Activated CD8-positive, alpha-beta memory T cell treated with anti-CD3 and anti-CD28 coated beads, Interleukin-2, amount 50 U/mL, for 4 hours (primary cell): ENCODE measurements at regions not wholly inside any gene's neighbourhood (a gene's known extent, or its start where the extent isn't known, plus 50 kb on each side); places are given as distances from the start of the nearest gene placed in this dataset.

Experiments used
- DNase-seq: peaks from one replicate; pipeline ENCODE4 v3.0.0-alpha.2; 2020

DNA sequence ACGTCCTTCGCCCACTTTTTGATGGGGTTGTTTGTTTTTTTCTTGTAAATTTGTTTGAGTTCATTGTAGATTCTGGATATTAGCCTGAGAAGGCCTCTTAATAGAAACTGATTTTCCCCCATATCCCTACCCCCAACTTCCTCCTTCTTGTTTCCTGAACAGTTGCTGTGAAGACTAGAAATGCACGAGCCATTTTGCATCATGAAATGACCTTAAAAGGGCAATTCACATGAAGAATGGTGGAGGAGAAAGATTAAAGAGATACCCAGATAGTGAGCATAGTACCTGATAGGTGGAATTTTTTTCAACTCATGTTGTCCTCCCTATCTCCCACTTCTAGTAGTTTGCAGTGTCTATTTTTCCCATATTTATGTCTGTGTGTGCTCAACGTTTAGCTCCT lies 55.2 kb upstream of the KCNH8 start:
- DNase-seq = no peak

DNA sequence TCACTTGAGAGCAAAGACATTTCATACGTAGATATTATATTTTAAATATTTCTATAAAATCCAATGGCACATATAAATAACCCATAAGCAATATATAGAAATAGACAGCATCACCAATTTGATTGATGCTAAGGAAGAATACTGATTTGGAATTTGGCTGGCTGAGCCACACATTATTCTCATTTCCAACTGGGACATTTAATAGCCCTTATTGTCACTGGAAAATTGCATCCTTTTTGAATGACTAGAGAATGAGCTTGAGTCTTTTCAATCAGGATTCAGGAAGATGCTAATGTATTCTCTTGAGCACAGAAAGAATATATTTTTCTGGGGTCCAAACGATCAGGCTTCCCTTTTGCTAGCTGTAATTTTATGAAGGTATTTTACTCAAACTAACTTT lies 70.9 kb upstream of the KCNH8 start:
- no peak for DNase-seq

DNA sequence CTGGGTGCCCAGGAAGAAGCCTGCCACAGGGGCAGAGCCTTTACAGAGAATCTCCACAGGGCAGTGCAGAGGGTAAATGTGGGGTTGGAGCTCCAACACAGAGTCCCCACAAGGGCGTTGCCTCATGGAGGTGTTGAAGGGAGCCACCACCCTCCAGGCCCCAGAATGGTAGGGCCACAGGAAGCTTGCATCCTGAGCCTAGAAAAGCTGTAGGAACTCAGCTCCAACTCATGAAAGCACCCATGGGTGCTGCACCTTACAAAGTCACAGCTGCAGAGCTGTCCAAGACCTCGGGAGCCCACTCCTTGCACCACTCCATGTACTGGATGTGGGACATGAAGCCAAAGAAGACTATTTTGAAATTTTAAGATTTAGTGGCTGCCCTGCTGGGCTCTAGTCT lies 73.3 kb upstream of the KCNH8 start:
- DNase-seq = no peak

DNA sequence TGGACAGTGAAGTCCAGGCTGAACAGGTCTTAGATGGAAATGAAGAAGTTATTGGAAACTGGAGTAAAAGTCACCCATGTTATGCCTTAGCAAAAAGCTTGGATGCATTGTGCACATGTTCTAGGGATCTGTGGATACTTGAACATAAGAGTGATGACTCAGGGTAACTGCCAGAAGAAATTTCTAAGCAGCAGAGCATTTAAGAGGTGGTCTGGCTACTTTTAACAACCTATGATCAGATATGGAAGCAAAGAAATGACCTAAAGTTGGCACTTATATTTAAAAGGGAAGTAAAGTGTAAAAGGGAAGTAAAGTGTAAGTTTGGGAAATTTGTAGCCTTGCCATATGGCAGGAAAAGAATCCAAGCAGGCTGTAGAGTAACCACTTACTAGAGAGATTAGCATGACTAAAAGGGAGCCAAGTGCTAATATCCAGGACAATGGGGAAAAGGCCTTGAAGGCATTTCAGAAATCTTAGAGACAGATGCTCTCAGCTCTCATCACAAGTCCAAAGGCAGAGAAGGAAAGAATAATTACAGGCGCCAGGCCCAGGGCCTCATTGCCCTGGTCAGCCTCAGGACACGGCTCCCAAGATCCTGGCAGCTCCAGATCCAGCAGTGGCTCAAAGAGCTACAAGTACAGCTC lies 73.9 kb upstream of the KCNH8 start:
- no peak for DNase-seq

DNA sequence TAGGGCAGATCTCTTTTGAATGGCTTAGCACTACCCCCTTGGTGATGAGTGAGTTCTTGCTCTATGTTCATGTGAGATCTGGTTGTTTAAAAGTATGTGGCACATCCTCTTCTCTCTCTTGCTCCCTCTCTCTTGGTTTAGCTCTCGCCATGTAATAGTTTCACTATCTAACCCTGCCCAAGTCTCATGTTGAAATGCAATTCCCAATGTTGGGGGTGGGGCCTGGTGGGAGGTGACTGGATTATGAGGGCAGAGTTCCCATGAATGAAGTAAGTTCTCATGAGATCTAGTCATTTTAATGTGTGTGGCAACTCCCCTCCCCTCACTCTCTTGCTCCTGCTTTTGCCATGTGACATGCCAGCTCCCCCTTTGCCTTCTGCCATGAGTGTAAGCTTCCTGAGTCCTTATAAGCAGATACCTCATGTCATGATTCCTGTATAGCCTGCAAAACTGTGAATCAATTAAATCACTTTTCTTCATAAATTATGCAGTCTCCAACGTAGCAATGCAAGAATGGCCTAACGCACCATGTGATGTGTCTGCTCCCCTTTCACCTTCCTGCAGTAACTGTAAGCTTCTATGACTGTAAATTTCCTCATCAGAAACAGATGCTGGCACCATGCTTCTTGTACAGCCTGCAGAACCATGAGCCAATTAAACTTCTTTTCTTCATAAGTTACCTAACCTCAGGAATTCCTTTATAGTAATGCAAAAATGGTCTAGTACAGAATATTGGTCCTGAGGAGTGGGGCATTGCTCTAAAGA lies 74.8 kb upstream of the KCNH8 start:
- no peak for DNase-seq

DNA sequence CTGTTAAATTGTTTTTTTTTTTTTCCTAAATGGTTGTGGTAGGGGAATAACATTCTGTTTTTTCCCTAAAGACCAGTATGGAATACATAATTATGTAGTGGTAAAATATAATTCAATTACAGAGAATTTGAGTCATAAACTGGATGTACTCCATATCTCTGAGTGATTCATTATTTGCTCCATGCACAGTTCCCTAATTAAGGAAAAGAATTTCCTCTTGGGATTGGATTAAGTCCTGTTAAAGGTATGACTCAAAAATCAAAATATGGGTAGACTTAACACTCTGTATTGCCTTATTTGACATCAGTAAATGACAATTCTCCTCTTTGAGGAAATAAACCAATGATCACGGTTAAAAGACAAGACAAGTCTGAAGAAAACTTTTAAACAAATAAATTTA lies 78.0 kb upstream of the KCNH8 start:
- DNase-seq = no peak

DNA sequence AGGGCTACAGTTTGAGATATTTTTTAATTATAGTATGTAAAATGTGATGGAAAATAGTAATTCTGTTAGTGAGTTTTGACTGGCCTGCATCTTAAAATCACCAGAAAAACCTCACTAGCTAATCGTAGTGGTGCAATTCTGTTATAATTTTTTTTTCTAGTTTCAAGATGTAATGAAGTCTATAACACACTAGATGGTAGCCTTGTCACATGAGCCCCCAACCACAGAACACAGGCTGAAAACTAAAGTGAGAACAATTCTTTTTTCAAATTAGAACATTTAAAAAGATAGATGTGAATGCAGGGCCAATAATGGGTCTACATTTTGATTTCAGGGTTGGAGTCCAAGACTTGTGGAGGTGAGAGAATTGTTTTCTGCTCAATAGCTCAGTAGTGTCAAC lies 83.3 kb upstream of the KCNH8 start:
- no peak for DNase-seq

DNA sequence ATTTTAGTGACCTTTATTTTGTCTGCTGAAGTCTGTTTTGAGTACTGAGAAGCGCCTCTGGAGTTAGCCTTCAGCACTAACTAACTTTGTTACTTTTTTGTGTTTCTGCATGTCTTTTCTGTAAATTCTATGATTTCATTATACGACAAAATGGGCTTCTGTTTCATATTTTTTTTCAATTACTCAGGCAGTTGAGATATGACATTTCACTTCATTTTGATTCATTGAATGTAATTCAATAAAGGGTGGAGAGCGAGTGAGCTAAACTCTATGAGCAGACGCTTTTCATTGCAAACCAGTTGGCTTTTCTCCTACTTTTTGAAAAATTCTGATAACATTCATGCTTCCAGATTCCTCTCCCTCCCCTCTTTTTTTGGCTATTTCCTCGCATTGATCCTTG lies 84.4 kb upstream of the KCNH8 start:
- DNase-seq = no peak

DNA sequence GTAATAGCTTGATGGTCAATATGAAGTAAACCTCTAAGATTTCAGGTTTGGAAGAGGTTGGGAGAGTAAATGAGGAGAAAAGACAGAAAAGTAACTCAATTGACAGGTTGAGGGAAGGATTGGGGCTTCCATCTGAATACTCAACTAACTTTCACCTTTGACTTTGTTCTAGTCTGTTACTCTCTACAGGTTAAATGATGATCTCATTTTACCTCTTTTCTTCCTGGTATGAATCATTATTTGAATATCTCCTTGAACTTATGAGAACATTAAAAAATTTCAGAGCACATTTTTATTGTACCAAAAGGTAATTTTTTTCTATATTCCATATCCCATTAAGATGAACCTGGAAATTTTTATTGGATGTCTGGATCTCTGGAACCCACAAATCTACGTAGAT lies 87.9 kb upstream of the KCNH8 start:
- DNase-seq = no peak

DNA sequence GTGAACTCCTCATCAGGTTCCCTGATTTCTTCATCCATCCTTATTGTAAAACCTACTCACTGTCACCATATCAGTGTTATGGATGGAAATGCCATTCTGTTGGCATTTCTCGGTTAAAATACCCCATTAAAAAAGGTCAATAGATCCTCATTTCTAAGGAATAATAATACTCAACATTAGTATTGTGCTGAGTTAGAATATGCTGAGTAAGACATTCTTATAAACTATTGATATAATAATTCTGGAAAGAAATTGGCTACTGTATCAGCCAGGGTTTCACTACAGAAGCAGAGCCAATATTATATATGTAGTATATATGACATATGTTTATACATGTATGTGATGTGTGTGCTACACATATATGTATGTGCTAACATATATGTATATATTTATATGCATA lies 95.4 kb upstream of the KCNH8 start:
- DNase-seq = no peak

- no peak for DNase-seq
Measured at GRCh38 chr3:19046440-19046839, 101.9 kb upstream of the KCNH8 start.

GRCh38 chr3:19030522-19030839 lies 117.8 kb upstream of the KCNH8 start:
- DNase-seq = no peak

DNA sequence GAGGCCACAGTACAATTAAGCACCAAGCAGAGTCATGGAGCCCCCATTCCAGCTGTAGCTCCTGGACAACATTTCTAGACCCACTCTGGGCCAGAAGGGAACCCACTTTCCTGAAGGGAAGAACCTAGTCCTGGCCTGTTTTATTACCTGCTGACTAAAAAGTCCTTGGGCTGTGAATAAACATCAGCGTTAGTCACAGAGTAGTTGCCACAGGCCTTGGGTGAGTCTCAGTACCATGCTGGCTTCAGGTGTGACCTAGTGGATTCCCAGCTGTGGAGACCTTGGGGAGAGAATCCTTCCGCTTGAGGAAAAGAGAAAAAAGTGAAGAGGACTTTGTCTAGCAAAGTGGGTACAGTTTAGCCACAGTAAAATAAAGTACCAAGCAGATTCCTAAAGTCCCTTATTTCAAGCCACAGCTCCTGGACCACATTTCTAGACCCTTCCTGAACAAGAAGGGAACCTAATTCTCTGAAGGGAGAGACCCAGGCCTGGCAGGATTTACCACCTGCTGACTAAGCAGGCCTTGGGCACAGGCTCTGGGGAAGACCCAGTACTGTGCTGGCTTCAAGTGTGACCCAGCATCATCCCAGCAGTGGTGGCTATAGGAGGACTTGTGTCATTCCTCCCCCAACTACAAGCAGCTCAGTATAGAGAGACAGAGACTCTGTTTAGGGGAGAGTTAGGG lies 118.3 kb upstream of the KCNH8 start:
- DNase-seq = no peak

DNA sequence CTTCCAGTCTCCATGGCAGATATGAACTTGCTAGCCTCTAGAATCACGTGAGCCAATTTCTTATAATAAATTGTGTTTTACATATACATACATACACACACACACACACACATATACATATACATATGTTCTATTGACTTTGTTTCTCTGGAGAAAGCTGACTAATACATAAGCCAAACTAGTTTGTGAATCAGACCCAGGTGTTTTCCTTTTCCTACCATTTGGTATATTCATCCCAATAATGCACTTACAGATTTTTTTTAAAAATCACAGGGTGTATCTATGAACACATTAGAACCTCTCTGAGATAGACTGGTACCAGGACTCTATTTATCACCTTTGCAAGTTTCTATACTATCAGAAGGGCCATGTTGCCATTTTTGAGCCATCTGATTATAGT lies 122.9 kb upstream of the KCNH8 start:
- no peak for DNase-seq

GRCh38 chr3:19022546-19022945 lies 125.8 kb upstream of the KCNH8 start:
- DNase-seq = no peak

DNA sequence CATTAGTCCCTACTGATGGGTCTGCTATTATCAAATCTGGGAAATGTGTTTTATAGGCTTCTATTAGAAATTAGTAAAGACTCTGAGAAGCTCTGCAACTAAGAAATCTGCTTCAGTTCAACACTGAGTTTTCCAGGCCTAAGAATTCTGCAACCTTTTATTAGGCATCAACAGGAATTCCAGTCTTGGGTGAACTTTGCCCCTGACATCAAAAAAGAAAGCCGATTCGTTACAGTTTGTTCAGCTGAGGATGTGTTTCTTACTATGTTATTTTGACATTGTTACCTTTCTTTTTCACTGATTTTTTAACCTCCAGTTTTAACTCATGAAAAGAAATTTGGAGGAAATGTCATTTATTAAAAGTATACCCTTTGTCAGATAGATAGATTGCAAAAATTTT lies 131.5 kb upstream of the KCNH8 start:
- DNase-seq = no peak

GRCh38 chr3:19013879-19014278 lies 134.4 kb upstream of the KCNH8 start:
- no peak for DNase-seq

- no peak for DNase-seq
Measured at GRCh38 chr3:19012846-19013245, 135.5 kb upstream of the KCNH8 start.

DNA sequence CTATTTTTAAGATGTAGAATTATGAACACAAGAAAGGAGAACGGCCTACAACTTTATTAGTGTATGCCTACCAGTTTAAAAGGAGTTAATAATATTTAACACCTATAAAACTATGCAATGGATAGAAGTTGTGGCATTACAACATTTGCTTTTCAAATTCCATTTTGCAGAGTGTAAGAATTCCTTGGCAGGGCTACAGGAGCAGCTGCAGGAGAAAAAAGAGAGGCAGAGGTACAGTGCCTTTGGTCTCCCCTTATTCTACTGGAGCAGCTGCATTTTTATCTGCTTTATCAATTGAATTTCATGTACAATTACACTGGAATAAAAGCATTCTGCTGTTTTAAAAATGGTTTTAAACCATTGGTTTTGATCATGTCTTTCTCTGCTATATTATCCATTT lies 145.7 kb upstream of the KCNH8 start:
- no peak for DNase-seq

DNA sequence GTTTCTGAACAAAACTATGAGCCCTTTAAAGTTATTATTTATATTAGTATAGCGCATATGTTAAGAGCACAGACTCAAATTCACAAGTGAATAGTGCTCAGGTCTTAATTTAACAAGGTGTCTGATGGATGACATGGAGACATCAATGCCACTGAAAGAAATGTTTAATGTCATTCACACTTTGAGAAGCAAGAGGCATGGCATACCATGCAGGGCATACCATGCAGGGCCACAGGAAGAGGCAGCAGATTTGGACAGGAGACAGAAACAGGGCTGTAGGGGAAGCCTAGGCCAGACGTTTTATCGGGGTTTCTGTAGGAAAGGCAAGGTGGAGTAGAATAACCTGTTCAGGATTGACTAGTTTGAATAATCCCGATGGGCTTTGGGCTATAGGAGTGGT lies 150.2 kb upstream of the KCNH8 start:
- no peak for DNase-seq

GRCh38 chr3:18992709-18993108 lies 155.6 kb upstream of the KCNH8 start:
- DNase-seq = no peak

GRCh38 chr3:18989237-18989795 lies 159.0 kb upstream of the KCNH8 start:
- DNase-seq = no peak

GRCh38 chr3:18988614-18989229 lies 159.6 kb upstream of the KCNH8 start:
- no peak for DNase-seq
